ENCODE measurements at regions not wholly inside any gene's neighbourhood (a gene's known extent, or its start where the extent isn't known, plus 50 kb on each side); places are given as distances from the start of the nearest gene placed in this dataset.

GRCh38 chr15:38651328-38652038 lies 86.9 kb upstream of the RASGRP1 start:
- DNase-seq: no peak
- Histone ChIP-seq H3K36me3 (replicated peaks in 1 of 2; ENCODE audit: control insufficient read depth in 1 of 2, insufficient read depth in 2 of 2, low read length in 1 of 2) (no peaks in the 10 kb centered on the region), H3K4me2 (no peak overlapping the region), H3F3A (replicated peaks; ENCODE audit: insufficient read depth) (no peaks in the 10 kb centered on the region), H3K4me1 (ENCODE audit: control insufficient read depth in 1 of 2, insufficient read depth in 2 of 2, low read depth in 1 of 2, low read length in 1 of 2) (no peaks in the 10 kb centered on the region), H3K79me2 (ENCODE audit: insufficient read depth) (no peaks in the 10 kb centered on the region), H3K9me3 (no peaks in the 10 kb centered on the region), H3K27ac (ENCODE audit: low read depth in 2 of 2, low read length in 1 of 2) (no peak overlapping the region), H2AFZ (ENCODE audit: low read depth) (no peak overlapping the region), H3K9ac (no peak overlapping the region), H3K4me3 (ENCODE audit: low read depth in 2 of 2, low read length in 1 of 2) (no peak overlapping the region), H3K9me2 (no peaks in the 10 kb centered on the region), H3K27me3 (ENCODE audit: insufficient read depth) (no peaks in the 10 kb centered on the region; the same call in 1 of the 2 replicates), H4K20me1 (ENCODE audit: insufficient read depth) (no peaks in the 10 kb centered on the region)
- CTCF ChIA-PET: interaction anchor here (1.0 to 3.3 kb wide), 4 partner anchors 31 to 88 kb away, joined by 4 to 12 read pairs (median 4); no protein-coding TSS in a partner anchor
- POLR2A ChIA-PET: no interaction called here
- TF ChIP-seq JUND (IDR thresholded peaks at IDR 0.05): no peak
- TF ChIP-seq FOXM1 (IDR thresholded peaks at IDR 0.05; ENCODE audit: low read depth): no peak
- TF ChIP-seq EZH2phosphoT487 (IDR thresholded peaks at IDR 0.05; ENCODE audit: borderline replicate concordance, low read depth): no peak
- no peak for TF ChIP-seq PBX3 (IDR thresholded peaks at IDR 0.05)
- TF ChIP-seq FOSL2 (IDR thresholded peaks at IDR 0.05; ENCODE audit: borderline replicate concordance, low read depth): no peak
- no peak for TF ChIP-seq EP300 (IDR thresholded peaks at IDR 0.05; ENCODE audit: borderline replicate concordance in 1 of 2, low read depth in 1 of 2, low read length in 1 of 2)
- no peak for TF ChIP-seq RXRA (IDR thresholded peaks at IDR 0.05; ENCODE audit: borderline replicate concordance, low read depth)
- no peak for TF ChIP-seq IRF3 (IDR thresholded peaks at IDR 0.05; ENCODE audit: low read depth, low read length)
- no peak for TF ChIP-seq MEF2A (IDR thresholded peaks at IDR 0.05; ENCODE audit: borderline replicate concordance, low read depth)
- no peak for TF ChIP-seq RCOR1 (IDR thresholded peaks at IDR 0.05; ENCODE audit: low read length)
- WGBS (ENCODE audit: low lambda C conversion rate): 49% methylated on average over 11 of the region's 11 CpGs

- H3K4me2 ChIP-seq: no peak overlapping the region
- no peaks in the 10 kb centered on the region; the same call in 1 of the 2 replicates for H3K27me3 ChIP-seq (ENCODE audit: insufficient read depth)
- POLR2A ChIA-PET: no interaction called here
- CTCF ChIA-PET: interaction anchor here (0.8 to 3.3 kb wide), 5 partner anchors 14 to 180 kb away, joined by 3 to 12 read pairs (median 4); no protein-coding TSS in a partner anchor
- H3K9me3 ChIP-seq: no peaks in the 10 kb centered on the region
- no peaks in the 10 kb centered on the region for H4K20me1 ChIP-seq (ENCODE audit: insufficient read depth)
- H3K27ac ChIP-seq (ENCODE audit: low read depth in 2 of 2, low read length in 1 of 2): no peak overlapping the region
- WGBS (ENCODE audit: low lambda C conversion rate): 53% methylated on average over 5 of the region's 5 CpGs
- H3K79me2 ChIP-seq (ENCODE audit: insufficient read depth): no peaks in the 10 kb centered on the region
- DNase-seq: no peak
- H3K4me3 ChIP-seq (ENCODE audit: low read depth in 2 of 2, low read length in 1 of 2): no peak overlapping the region
- H3K9ac ChIP-seq: no peak overlapping the region
- no peaks in the 10 kb centered on the region for H3K36me3 ChIP-seq (replicated peaks in 1 of 2; ENCODE audit: control insufficient read depth in 1 of 2, insufficient read depth in 2 of 2, low read length in 1 of 2)
- no peak overlapping the region for H2AFZ ChIP-seq (ENCODE audit: low read depth)
- no peak for TF ChIP-seq RXRA (IDR thresholded peaks at IDR 0.05; ENCODE audit: borderline replicate concordance, low read depth)
- no peaks in the 10 kb centered on the region for H3K4me1 ChIP-seq (ENCODE audit: control insufficient read depth in 1 of 2, insufficient read depth in 2 of 2, low read depth in 1 of 2, low read length in 1 of 2)
- no peaks in the 10 kb centered on the region for H3F3A ChIP-seq (replicated peaks; ENCODE audit: insufficient read depth)
- H3K9me2 ChIP-seq: no peaks in the 10 kb centered on the region
Observed at GRCh38 chr15:38652183-38652794, 87.7 kb upstream of the RASGRP1 start.

Data from SK-N-SH (cell line).